ENCODE measurements at regions not wholly inside any gene's neighbourhood (a gene's known extent, or its start where the extent isn't known, plus 50 kb on each side); places are given as distances from the start of the nearest gene placed in this dataset.

GRCh38 chr1:80363689-80364475 lies 1357.4 kb upstream of the ADGRL4 start:
- in situ Hi-C loops (cut with MboI; ENCODE audit: low pct_unique_long_range_greater_than_20kb, low sequenced_read_pairs, unreplicated experiment): no loop called here
- no peak for DNase-seq (ENCODE audit: low spot score)
- TF ChIP-seq CTCF (IDR thresholded peaks at IDR 0.05; ENCODE audit: extremely low read depth, insufficient read depth, missing control alignments): no peak

DNA sequence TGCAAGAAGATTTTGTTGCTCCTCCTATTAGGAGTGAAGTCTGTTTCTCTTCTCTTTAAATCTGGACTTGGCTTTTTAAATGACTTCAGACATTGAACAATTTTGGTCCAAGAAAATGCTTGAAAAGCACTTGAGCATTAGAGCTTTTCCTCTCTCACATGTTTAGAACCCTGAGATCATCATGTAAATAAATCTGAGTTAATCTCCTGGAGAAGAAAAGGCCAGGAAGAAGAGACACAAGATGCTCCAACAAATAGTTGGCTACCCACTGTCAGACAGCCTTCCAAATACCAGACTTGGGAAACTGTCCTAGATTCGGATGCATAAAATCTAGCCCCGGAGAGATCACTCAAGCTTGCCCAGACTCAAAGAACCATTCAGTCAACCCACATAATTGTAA lies 1353.1 kb upstream of the ADGRL4 start:
- no peak for TF ChIP-seq CTCF (IDR thresholded peaks at IDR 0.05; ENCODE audit: extremely low read depth, insufficient read depth, missing control alignments)
- no peak for DNase-seq (ENCODE audit: low spot score)
- in situ Hi-C loops (cut with MboI; ENCODE audit: low pct_unique_long_range_greater_than_20kb, low sequenced_read_pairs, unreplicated experiment): no loop called here

GRCh38 chr1:80349218-80349617 lies 1342.7 kb upstream of the ADGRL4 start:
- DNase-seq (ENCODE audit: low spot score): no peak
- in situ Hi-C loops (cut with MboI; ENCODE audit: low pct_unique_long_range_greater_than_20kb, low sequenced_read_pairs, unreplicated experiment): no loop called here
- TF ChIP-seq CTCF (IDR thresholded peaks at IDR 0.05; ENCODE audit: extremely low read depth, insufficient read depth, missing control alignments): no peak

DNA sequence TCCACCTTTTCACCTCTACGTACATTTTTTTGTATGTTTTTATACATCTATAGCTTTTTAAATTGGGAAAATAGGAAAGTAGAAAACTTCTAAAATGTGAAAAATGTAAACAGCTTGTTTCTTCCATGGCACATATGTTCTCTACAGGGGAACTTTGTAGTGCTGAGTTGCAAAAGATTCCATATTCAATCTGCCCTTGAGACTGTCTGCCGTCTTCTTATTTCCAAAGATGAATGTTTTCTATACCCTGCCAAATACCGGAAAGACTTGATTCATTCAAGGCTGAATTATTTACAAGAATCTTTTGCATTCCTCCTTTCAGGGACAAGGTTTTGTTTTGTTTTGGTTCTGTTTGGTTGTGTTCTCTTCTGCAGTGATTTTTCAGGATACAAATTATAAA lies 1334.5 kb upstream of the ADGRL4 start:
- TF ChIP-seq CTCF (IDR thresholded peaks at IDR 0.05; ENCODE audit: extremely low read depth, insufficient read depth, missing control alignments): no peak
- no peak for DNase-seq (ENCODE audit: low spot score)
- in situ Hi-C loops (cut with MboI; ENCODE audit: low pct_unique_long_range_greater_than_20kb, low sequenced_read_pairs, unreplicated experiment): no loop called here

DNA sequence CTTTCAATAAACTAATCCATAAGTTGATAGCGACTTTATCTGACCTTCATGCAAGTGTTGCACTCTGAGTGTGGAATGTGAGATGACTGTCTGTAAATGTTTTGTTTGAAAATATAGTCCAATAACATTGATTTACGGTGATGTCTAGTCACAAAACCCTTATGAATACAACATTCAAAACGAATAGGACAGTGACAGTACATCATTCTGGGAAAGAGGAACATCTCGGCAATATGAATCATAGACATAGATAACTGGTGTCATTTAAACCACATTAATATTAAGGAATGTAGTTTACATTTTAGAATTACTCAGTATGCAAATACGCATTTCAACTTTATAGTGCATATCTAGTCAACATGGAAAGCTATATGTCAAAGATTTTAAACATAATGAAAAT lies 1311.6 kb upstream of the ADGRL4 start:
- in situ Hi-C loops (cut with MboI; ENCODE audit: low pct_unique_long_range_greater_than_20kb, low sequenced_read_pairs, unreplicated experiment): no loop called here
- no peak for DNase-seq (ENCODE audit: low spot score)
- no peak for TF ChIP-seq CTCF (IDR thresholded peaks at IDR 0.05; ENCODE audit: extremely low read depth, insufficient read depth, missing control alignments)

DNA sequence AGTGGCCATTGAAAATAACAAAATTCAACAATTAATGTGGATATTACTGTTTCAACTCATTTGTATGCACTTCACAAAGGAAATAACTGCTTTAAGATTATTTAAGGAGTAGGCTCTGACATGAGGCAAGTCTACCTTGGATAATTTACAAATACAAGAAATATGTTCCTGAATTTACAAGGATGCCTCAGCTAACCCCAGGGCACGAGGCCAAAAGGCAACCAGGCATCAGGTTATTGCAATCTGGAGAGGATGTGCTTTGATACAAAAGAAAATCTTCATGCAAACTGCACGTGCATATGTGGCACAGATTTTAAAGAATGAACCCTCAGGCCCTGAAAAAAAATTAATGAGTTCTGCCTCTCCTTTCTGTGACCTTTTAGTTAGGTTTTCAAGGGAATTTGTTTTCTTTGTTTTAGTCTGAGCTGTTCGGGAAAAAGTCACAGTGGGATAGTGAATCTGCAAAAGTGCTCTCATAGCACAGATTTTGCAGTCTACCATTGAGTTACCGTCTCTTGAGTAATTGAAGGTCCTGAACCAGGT lies 1304.2 kb upstream of the ADGRL4 start:
- in situ Hi-C loops (cut with MboI; ENCODE audit: low pct_unique_long_range_greater_than_20kb, low sequenced_read_pairs, unreplicated experiment): no loop called here
- DNase-seq (ENCODE audit: low spot score): no peak
- TF ChIP-seq CTCF (IDR thresholded peaks at IDR 0.05; ENCODE audit: extremely low read depth, insufficient read depth, missing control alignments): no peak

All from GM13977 (cell line).